Vagina (tissue), 2 donors: ENCODE measurements at regions not wholly inside any gene's neighbourhood (a gene's known extent, or its start where the extent isn't known, plus 50 kb on each side); places are given as distances from the start of the nearest gene placed in this dataset.

ENCODE experiments used
- POLR2A ChIP-seq, 2 donors: fragments of 450-650 bp; IDR thresholded peaks; one replicate each; pipeline ENCODE4 v1.6.1; 2017; ENCODE audit warnings: antibody characterized with exemption in 2 of 2, mild to moderate bottlenecking in 2 of 2, moderate library complexity in 2 of 2
- POLR2AphosphoS5 ChIP-seq, 2 donors: sonication (generic); formaldehyde crosslinking; IDR thresholded peaks; one replicate each; pipeline ENCODE4 v1.9.0; 2017; ENCODE audit warnings: antibody characterized with exemption in 2 of 2, mild to moderate bottlenecking in 2 of 2, low read depth in 1 of 2; ENCODE audit not compliant: insufficient read depth in 1 of 2

- no peak for TF ChIP-seq POLR2AphosphoS5 (IDR thresholded peaks at IDR 0.05; ENCODE audit: insufficient read depth in 1 of 2, low read depth in 1 of 2)
- no peak for TF ChIP-seq POLR2A (IDR thresholded peaks at IDR 0.05)
Observed at GRCh38 chr1:229148041-229148671, 122.8 kb upstream of the RAB4A start.
